Spleen (tissue), 7 donors: ENCODE measurements at regions not wholly inside any gene's neighbourhood (a gene's known extent, or its start where the extent isn't known, plus 50 kb on each side); places are given as distances from the start of the nearest gene placed in this dataset.
A peak's percentile ranks its signal among the peaks of the same experiment; 100 is the strongest.

ENCODE experiments used
- POLR2A ChIP-seq, 3 donors: fragments of 450-650 bp; IDR thresholded peaks; one replicate each; pipeline ENCODE4 v1.5.1; 2017; ENCODE audit warnings: antibody characterized with exemption in 3 of 3, mild to moderate bottlenecking in 1 of 3
- TF ChIP-seq, protein P1 (sequence below), 11 experiments: fragments of 200-600 bp in 7 of 11; fragments of 450-650 bp in 4 of 11; sonication (generic) in 4 of 11; IDR thresholded peaks in 8 of 11; conservative IDR thresholded peaks in 3 of 11; 1 replicate in 7 of 11; 2 replicates in 4 of 11; pipeline versions ENCODE4 v1.4.0 to v1.8.0; 2016 to 2021; ENCODE audit warnings: antibody characterized with exemption in 11 of 11, inconsistent platforms in 4 of 11, mild to moderate bottlenecking in 1 of 11
- donor health status: DM: no; HTN: no; CAD: no; lungs with moderate emphysema.
- donor health status: DM: no; HTN: no; CAD: no.
- donor health status: DM: no; HTN: no; CAD: no.

DNA sequence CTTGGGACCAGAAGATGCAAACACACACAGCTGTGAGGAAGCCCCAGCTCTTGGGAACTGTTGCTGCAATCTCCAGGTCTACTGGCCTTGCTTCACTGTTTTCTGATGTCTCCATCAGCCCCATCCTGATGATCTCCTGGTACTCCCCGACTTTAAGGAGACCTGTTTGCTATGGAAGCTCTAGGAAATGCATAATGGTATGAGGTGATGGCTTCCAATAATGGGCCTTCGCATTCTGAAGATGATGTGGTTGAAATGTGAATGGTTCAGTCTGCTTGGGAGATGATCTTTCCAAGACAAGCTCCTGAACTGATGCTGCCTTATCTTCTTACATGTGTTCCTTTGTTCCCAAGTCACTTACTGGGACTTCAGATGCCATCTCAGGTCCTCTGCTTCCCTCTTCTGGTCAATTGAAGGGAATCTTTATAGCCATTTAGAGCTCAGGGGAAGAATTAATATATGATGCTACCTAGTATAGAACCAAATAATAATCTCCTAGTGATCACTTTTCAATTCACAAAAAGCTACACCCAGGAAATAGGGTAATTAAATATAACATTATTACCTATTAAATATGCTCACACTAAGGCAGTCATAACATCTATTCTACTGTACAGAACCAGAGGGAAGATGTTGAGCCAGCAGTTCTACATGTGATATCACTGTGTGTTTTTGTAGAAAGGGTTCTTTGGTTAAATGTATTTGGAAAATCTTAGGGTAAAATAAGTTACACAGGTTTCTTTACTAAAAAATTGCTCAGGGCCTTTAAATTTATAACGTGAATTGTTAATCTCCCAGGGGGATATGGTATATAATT, 73.9 kb upstream of the VTCN1 start:
- TF ChIP-seq, protein P1, sequence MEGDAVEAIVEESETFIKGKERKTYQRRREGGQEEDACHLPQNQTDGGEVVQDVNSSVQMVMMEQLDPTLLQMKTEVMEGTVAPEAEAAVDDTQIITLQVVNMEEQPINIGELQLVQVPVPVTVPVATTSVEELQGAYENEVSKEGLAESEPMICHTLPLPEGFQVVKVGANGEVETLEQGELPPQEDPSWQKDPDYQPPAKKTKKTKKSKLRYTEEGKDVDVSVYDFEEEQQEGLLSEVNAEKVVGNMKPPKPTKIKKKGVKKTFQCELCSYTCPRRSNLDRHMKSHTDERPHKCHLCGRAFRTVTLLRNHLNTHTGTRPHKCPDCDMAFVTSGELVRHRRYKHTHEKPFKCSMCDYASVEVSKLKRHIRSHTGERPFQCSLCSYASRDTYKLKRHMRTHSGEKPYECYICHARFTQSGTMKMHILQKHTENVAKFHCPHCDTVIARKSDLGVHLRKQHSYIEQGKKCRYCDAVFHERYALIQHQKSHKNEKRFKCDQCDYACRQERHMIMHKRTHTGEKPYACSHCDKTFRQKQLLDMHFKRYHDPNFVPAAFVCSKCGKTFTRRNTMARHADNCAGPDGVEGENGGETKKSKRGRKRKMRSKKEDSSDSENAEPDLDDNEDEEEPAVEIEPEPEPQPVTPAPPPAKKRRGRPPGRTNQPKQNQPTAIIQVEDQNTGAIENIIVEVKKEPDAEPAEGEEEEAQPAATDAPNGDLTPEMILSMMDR (IDR thresholded peaks at IDR 0.05 in 8 of 11, conservative IDR thresholded peaks at IDR 0.05 in 3 of 11): peak in 3 of 11 experiments; percentile 14 to 34 (median 32)
- no peak for TF ChIP-seq POLR2A (IDR thresholded peaks at IDR 0.05)
